HUES6 (cell line): ENCODE measurements at regions not wholly inside any gene's neighbourhood (a gene's known extent, or its start where the extent isn't known, plus 50 kb on each side); places are given as distances from the start of the nearest gene placed in this dataset.
A peak's percentile ranks its signal among the peaks of the same experiment; 100 is the strongest.
"Not testable (repeated sequence)": the region's sequence is repeated elsewhere in the genome, so short reads cannot be mapped to it uniquely, and the experiment has no call there.

Source experiments
- H3K27ac ChIP-seq: 2 replicates; pipeline ENCODE4 v1.7.0; 2013; ENCODE audit warnings: low read depth, mild to moderate bottlenecking, low read length, inconsistent platforms
- H3K27me3 ChIP-seq: 2 replicates; pipeline ENCODE4 v1.6.1; 2013; ENCODE audit warnings: low read length; ENCODE audit not compliant: control insufficient read depth, insufficient read depth
- H3K36me3 ChIP-seq: 2 replicates; pipeline ENCODE4 v1.6.1; 2013; ENCODE audit warnings: low read length; ENCODE audit not compliant: control insufficient read depth, insufficient read depth
- H3K4me1 ChIP-seq: 2 replicates; pipeline ENCODE4 v1.6.1; 2013; ENCODE audit warnings: low read length; ENCODE audit not compliant: control insufficient read depth, insufficient read depth
- H3K4me3 ChIP-seq: 2 replicates; pipeline ENCODE4 v1.5.1; 2013; ENCODE audit warnings: low read depth, low read length
- H3K9ac ChIP-seq: one replicate; pipeline ENCODE4 v1.6.1; 2013; ENCODE audit warnings: mild to moderate bottlenecking, low read length
- H3K9me3 ChIP-seq: 2 replicates; pipeline ENCODE4 v1.6.1; 2013; ENCODE audit warnings: low read depth, low read length; ENCODE audit not compliant: control insufficient read depth, insufficient read depth

GRCh38 chr14:30260833-30261607 lies 297.9 kb upstream of the G2E3 start:
- Histone ChIP-seq H3K4me1 (peaks cover 6% of the 10 kb centered on the region; the same call in 1 of the 2 replicates), H3K9me3 (no peaks in the 10 kb centered on the region), H3K9ac (no peak overlapping the region), H3K36me3 (no peaks in the 10 kb centered on the region), H3K4me3 (no peak overlapping the region), H3K27ac (no peak overlapping the region), H3K27me3 (no peaks in the 10 kb centered on the region)

- Histone ChIP-seq H3K36me3 (no peaks in the 10 kb centered on the region), H3K9me3 (no peaks in the 10 kb centered on the region), H3K4me1 (peaks cover 6% of the 10 kb centered on the region; the same call in 1 of the 2 replicates), H3K27ac (no peak overlapping the region), H3K27me3 (no peaks in the 10 kb centered on the region), H3K4me3 (no peak overlapping the region), H3K9ac (no peak overlapping the region)
These were observed 294.8 kb upstream of the G2E3 start for GRCh38 chr14:30264161-30264560.

GRCh38 chr14:30266290-30266689 lies 292.7 kb upstream of the G2E3 start:
- Histone ChIP-seq H3K4me1 (peaks cover 3% of the 10 kb centered on the region), H3K4me3 (no peak overlapping the region), H3K36me3 (no peaks in the 10 kb centered on the region), H3K9me3 (no peaks in the 10 kb centered on the region), H3K27me3 (peaks cover 6% of the 10 kb centered on the region), H3K9ac (no peak overlapping the region), H3K27ac (no peak overlapping the region)

GRCh38 chr14:30267141-30267540 lies 291.8 kb upstream of the G2E3 start:
- peaks cover 6% of the 10 kb centered on the region for H3K27me3 ChIP-seq

GRCh38 chr14:30270200-30271161 lies 288.5 kb upstream of the G2E3 start:
- Histone ChIP-seq H3K4me1 (peaks cover 2% of the 10 kb centered on the region; the same call in 1 of the 2 replicates), H3K9ac (no peak overlapping the region), H3K27me3 (peaks cover 6% of the 10 kb centered on the region), H3K4me3 (peak overlapping the region; percentile 40), H3K36me3 (no peaks in the 10 kb centered on the region), H3K27ac (no peak overlapping the region), H3K9me3 (no peaks in the 10 kb centered on the region)

More at GRCh38 chr14:30267141-30267540, 291.8 kb upstream of the G2E3 start:
- no peak overlapping the region for H3K9ac ChIP-seq
- no peaks in the 10 kb centered on the region for H3K9me3 ChIP-seq
- H3K36me3 ChIP-seq: no peaks in the 10 kb centered on the region
- no peak overlapping the region for H3K4me3 ChIP-seq
- peaks cover 2% of the 10 kb centered on the region; the same call in 1 of the 2 replicates for H3K4me1 ChIP-seq
- no peak overlapping the region for H3K27ac ChIP-seq

GRCh38 chr14:30271811-30272323 lies 287.1 kb upstream of the G2E3 start:
- Histone ChIP-seq H3K4me3 (no peak overlapping the region), H3K27ac (no peak overlapping the region), H3K36me3 (no peaks in the 10 kb centered on the region), H3K27me3 (peaks cover 6% of the 10 kb centered on the region), H3K4me1 (peaks cover 2% of the 10 kb centered on the region; the same call in 1 of the 2 replicates), H3K9ac (no peak overlapping the region), H3K9me3 (no peaks in the 10 kb centered on the region)

GRCh38 chr14:30272848-30273832 lies 285.8 kb upstream of the G2E3 start:
- Histone ChIP-seq H3K4me1 (peaks cover 2% of the 10 kb centered on the region; the same call in 1 of the 2 replicates), H3K27ac (no peak overlapping the region), H3K36me3 (no peaks in the 10 kb centered on the region), H3K4me3 (no peak overlapping the region), H3K9ac (no peak overlapping the region), H3K27me3 (peaks cover 6% of the 10 kb centered on the region), H3K9me3 (no peaks in the 10 kb centered on the region)

- H3K4me1 ChIP-seq: peaks cover 2% of the 10 kb centered on the region; the same call in 1 of the 2 replicates
- H3K27me3 ChIP-seq: no peaks in the 10 kb centered on the region
- H3K9me3 ChIP-seq: no peaks in the 10 kb centered on the region
- no peak overlapping the region for H3K9ac ChIP-seq
- no peaks in the 10 kb centered on the region for H3K36me3 ChIP-seq
- H3K4me3 ChIP-seq: no peak overlapping the region
- no peak overlapping the region for H3K27ac ChIP-seq
These were observed 283.4 kb upstream of the G2E3 start for GRCh38 chr14:30275604-30276003.

- Histone ChIP-seq H3K9ac (no peak overlapping the region), H3K36me3 (no peaks in the 10 kb centered on the region), H3K4me1 (no peaks in the 10 kb centered on the region)
These were observed 281.7 kb upstream of the G2E3 start for GRCh38 chr14:30277268-30277667.

GRCh38 chr14:30278856-30279255 lies 280.1 kb upstream of the G2E3 start:
- H3K9ac ChIP-seq, H3K27ac ChIP-seq, H3K36me3 ChIP-seq, H3K27me3 ChIP-seq, H3K9me3 ChIP-seq, H3K4me1 ChIP-seq, H3K4me3 ChIP-seq: not testable (repeated sequence)

More at GRCh38 chr14:30277268-30277667, 281.7 kb upstream of the G2E3 start:
- no peaks in the 10 kb centered on the region for H3K9me3 ChIP-seq
- no peak overlapping the region for H3K4me3 ChIP-seq
- no peaks in the 10 kb centered on the region for H3K27me3 ChIP-seq
- H3K27ac ChIP-seq: no peak overlapping the region
